ENCODE measurements at regions not wholly inside any gene's neighbourhood (a gene's known extent, or its start where the extent isn't known, plus 50 kb on each side); places are given as distances from the start of the nearest gene placed in this dataset.

- no peak for DNase-seq
Observed at GRCh38 chrX:137366018-137366633, 199.8 kb upstream of the ZIC3 start.

GRCh38 chrX:137363559-137363958 is 202.4 kb upstream of the ZIC3 start:
- no peak for DNase-seq

GRCh38 chrX:137362583-137362982 is 203.3 kb upstream of the ZIC3 start:
- DNase-seq: no peak

- peak; percentile 50 for DNase-seq
Observed at GRCh38 chrX:137354851-137355250, 211.1 kb upstream of the ZIC3 start.

GRCh38 chrX:137353404-137353803 is 212.5 kb upstream of the ZIC3 start:
- no peak for DNase-seq

- DNase-seq: no peak
Observed at GRCh38 chrX:137352101-137352660, 213.7 kb upstream of the ZIC3 start.

- DNase-seq: no peak
Observed at GRCh38 chrX:137342969-137343368, 223.0 kb upstream of the ZIC3 start.

- no peak for DNase-seq
Observed at GRCh38 chrX:137313627-137314026, 252.3 kb upstream of the ZIC3 start.

GRCh38 chrX:137305404-137305803 is 260.5 kb upstream of the ZIC3 start:
- no peak for DNase-seq

GRCh38 chrX:137297167-137297566 is 263.4 kb upstream of the GPR101 start:
- no peak for DNase-seq

- no peak for DNase-seq
Observed at GRCh38 chrX:137290011-137290410, 256.2 kb upstream of the GPR101 start.

- no peak for DNase-seq
Observed at GRCh38 chrX:137287191-137287590, 253.4 kb upstream of the GPR101 start.

- no peak for DNase-seq
Observed at GRCh38 chrX:137286423-137286822, 252.6 kb upstream of the GPR101 start.

GRCh38 chrX:137278825-137279224 is 245.0 kb upstream of the GPR101 start:
- DNase-seq: no peak

- no peak for DNase-seq
Observed at GRCh38 chrX:137263374-137263773, 229.6 kb upstream of the GPR101 start.

GRCh38 chrX:137245183-137245582 is 211.4 kb upstream of the GPR101 start:
- no peak for DNase-seq

GRCh38 chrX:137236837-137237236 is 203.0 kb upstream of the GPR101 start:
- DNase-seq: no peak

- DNase-seq: no peak
Observed at GRCh38 chrX:137234651-137235402, 201.0 kb upstream of the GPR101 start.

- DNase-seq: no peak
Observed at GRCh38 chrX:137233478-137233877, 199.7 kb upstream of the GPR101 start.

GRCh38 chrX:137227151-137227550 is 193.4 kb upstream of the GPR101 start:
- no peak for DNase-seq

GRCh38 chrX:137215467-137215866 is 181.7 kb upstream of the GPR101 start:
- no peak for DNase-seq

GRCh38 chrX:137212078-137212632 is 178.4 kb upstream of the GPR101 start:
- no peak for DNase-seq

- no peak for DNase-seq
Observed at GRCh38 chrX:137198040-137198439, 164.2 kb upstream of the GPR101 start.

- no peak for DNase-seq
Observed at GRCh38 chrX:137195991-137196390, 162.2 kb upstream of the GPR101 start.
